Neural cell (in vitro differentiated cells): ENCODE measurements at regions not wholly inside any gene's neighbourhood (a gene's known extent, or its start where the extent isn't known, plus 50 kb on each side); places are given as distances from the start of the nearest gene placed in this dataset.
"Not testable (repeated sequence)": the region's sequence is repeated elsewhere in the genome, so short reads cannot be mapped to it uniquely, and the experiment has no call there.

Experiments
- H2AFZ ChIP-seq: fragments of 200-600, 300-800 bp; sonication (generic), shearing (Covaris generic); 2 replicates; pipeline ENCODE4 v1.6.0; 2014; ENCODE audit warnings: low read depth, mild to moderate bottlenecking, antibody characterized with exemption, low read length, moderate library complexity
- H3F3A ChIP-seq: fragments of 200-600 bp; shearing (Covaris generic); 2 replicates; pipeline ENCODE4 v1.6.1; 2016; ENCODE audit warnings: mild to moderate bottlenecking, moderate library complexity, mixed read lengths, antibody characterized with exemption, low read length; ENCODE audit not compliant: insufficient read depth, poor library complexity, severe bottlenecking
- H3K27ac ChIP-seq: fragments of 200-600, 300-800 bp; sonication (generic), shearing (Covaris generic); 2 replicates; pipeline ENCODE4 v1.5.1; 2014; ENCODE audit warnings: mild to moderate bottlenecking, low read length, moderate library complexity
- H3K27me3 ChIP-seq: fragments of 300-800, 200-600 bp; sonication (generic), shearing (Covaris generic); 2 replicates; pipeline ENCODE4 v1.6.0; 2014; ENCODE audit warnings: mild to moderate bottlenecking, low read depth, low read length, moderate library complexity; ENCODE audit not compliant: insufficient read depth
- H3K36me3 ChIP-seq: fragments of 300-800, 200-600 bp; sonication (generic), shearing (Covaris generic); 2 replicates; pipeline ENCODE4 v1.5.1; 2014; ENCODE audit warnings: mild to moderate bottlenecking, antibody characterized with exemption, low read length, moderate library complexity; ENCODE audit not compliant: insufficient read depth
- H3K4me2 ChIP-seq: fragments of 300-800, 200-600 bp; sonication (generic), shearing (Covaris generic); 2 replicates; pipeline ENCODE4 v1.6.0; 2014; ENCODE audit warnings: mild to moderate bottlenecking, low read length
- H3K4me3 ChIP-seq: fragments of 300-800, 200-600 bp; sonication (generic), shearing (Covaris generic); 2 replicates; pipeline ENCODE4 v1.5.1; 2014; ENCODE audit warnings: mild to moderate bottlenecking, low read length, moderate library complexity
- H3K79me2 ChIP-seq: fragments of 200-600 bp; shearing (Covaris generic); replicated peaks from 2 replicates; pipeline ENCODE4 v1.6.0; 2014; ENCODE audit warnings: mild to moderate bottlenecking, low read length, moderate library complexity; ENCODE audit not compliant: insufficient read depth
- H3K9ac ChIP-seq: fragments of 300-800, 200-600 bp; sonication (generic), shearing (Covaris generic); 2 replicates; pipeline ENCODE4 v1.6.1; 2016; ENCODE audit warnings: mild to moderate bottlenecking, low read length, mixed read lengths
- H3K9me2 ChIP-seq: fragments of 200-600 bp; shearing (Covaris generic); 2 replicates; pipeline ENCODE4 v1.6.1; 2016; ENCODE audit warnings: mild to moderate bottlenecking, low read length, mixed read lengths; ENCODE audit not compliant: insufficient read depth
- H3K9me3 ChIP-seq: fragments of 200-600, 300-800 bp; sonication (generic), shearing (Covaris generic); 2 replicates; pipeline ENCODE4 v1.6.1; 2016; ENCODE audit warnings: mild to moderate bottlenecking, mixed run types, low read length, moderate library complexity, mixed read lengths
- H4K20me1 ChIP-seq: fragments of 200-600 bp; shearing (Covaris generic); 2 replicates; pipeline ENCODE4 v1.6.1; 2016; ENCODE audit warnings: mild to moderate bottlenecking, mixed run types; ENCODE audit not compliant: insufficient read depth
- EP300 ChIP-seq: fragments of 450-650 bp; conservative IDR thresholded peaks from 2 replicates; pipeline ENCODE4 v1.6.1; 2014; ENCODE audit warnings: antibody characterized with exemption, mild to moderate bottlenecking, moderate library complexity; ENCODE audit not compliant: poor library complexity, severe bottlenecking
- EZH2 ChIP-seq: fragments of 200-600, 300-800 bp; shearing (Covaris generic), sonication (generic); IDR thresholded peaks from 2 replicates; pipeline ENCODE4 v1.6.1; 2014; ENCODE audit warnings: antibody characterized with exemption, low read length, borderline replicate concordance, mild to moderate bottlenecking; ENCODE audit not compliant: insufficient read depth, poor library complexity, severe bottlenecking
- RAD21 ChIP-seq: fragments of 450-650 bp; conservative IDR thresholded peaks from 2 replicates; pipeline ENCODE4 v1.6.1; 2014; ENCODE audit warnings: antibody characterized with exemption, mild to moderate bottlenecking, moderate library complexity
- TF ChIP-seq, protein P1 (sequence below): IDR thresholded peaks from 2 replicates; pipeline ENCODE4 v1.6.1; 2012; ENCODE audit warnings: borderline replicate concordance

GRCh38 chr2:91476936-91477246 is 2785.4 kb downstream of the RPIA start:
- not testable (repeated sequence) for H3K9me2 ChIP-seq, H3K79me2 ChIP-seq, H3K4me2 ChIP-seq, H4K20me1 ChIP-seq, H3K27ac ChIP-seq, H3K9me3 ChIP-seq, H3F3A ChIP-seq, H3K9ac ChIP-seq, H3K36me3 ChIP-seq, H3K4me3 ChIP-seq, H2AFZ ChIP-seq
- peaks cover 33% of the 10 kb centered on the region for H3K27me3 ChIP-seq
- TF ChIP-seq EZH2, result peak; percentile 72

DNA sequence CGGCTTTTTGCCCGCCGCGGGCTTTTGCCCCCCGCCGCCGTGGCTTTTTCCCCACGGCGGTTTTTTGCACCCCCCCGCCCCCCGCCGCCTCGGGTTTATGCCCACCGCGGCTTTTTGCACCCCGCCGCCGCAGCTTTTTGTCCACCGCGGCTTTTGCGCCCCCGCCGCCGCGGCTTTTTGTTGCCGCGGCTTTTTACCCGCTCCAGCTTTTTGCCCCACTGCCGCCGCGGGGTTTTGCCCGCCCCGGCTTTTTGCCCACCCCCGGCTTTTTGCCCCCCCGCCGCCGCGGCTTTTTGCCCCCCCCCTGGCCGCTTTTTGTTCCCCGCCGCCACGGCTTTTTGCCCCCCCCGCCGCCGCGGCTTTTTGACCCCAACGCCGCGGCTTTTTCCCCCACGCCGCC is 2785.8 kb downstream of the RPIA start:
- not testable (repeated sequence) for H3K27ac ChIP-seq, H2AFZ ChIP-seq, H3K9me3 ChIP-seq, H3K9me2 ChIP-seq, H3K79me2 ChIP-seq, H3F3A ChIP-seq, H4K20me1 ChIP-seq, H3K4me2 ChIP-seq, H3K36me3 ChIP-seq, H3K9ac ChIP-seq
- H3K27me3 ChIP-seq, result peaks cover 33% of the 10 kb centered on the region
- peak overlapping the region; percentile 63 for H3K4me3 ChIP-seq

DNA sequence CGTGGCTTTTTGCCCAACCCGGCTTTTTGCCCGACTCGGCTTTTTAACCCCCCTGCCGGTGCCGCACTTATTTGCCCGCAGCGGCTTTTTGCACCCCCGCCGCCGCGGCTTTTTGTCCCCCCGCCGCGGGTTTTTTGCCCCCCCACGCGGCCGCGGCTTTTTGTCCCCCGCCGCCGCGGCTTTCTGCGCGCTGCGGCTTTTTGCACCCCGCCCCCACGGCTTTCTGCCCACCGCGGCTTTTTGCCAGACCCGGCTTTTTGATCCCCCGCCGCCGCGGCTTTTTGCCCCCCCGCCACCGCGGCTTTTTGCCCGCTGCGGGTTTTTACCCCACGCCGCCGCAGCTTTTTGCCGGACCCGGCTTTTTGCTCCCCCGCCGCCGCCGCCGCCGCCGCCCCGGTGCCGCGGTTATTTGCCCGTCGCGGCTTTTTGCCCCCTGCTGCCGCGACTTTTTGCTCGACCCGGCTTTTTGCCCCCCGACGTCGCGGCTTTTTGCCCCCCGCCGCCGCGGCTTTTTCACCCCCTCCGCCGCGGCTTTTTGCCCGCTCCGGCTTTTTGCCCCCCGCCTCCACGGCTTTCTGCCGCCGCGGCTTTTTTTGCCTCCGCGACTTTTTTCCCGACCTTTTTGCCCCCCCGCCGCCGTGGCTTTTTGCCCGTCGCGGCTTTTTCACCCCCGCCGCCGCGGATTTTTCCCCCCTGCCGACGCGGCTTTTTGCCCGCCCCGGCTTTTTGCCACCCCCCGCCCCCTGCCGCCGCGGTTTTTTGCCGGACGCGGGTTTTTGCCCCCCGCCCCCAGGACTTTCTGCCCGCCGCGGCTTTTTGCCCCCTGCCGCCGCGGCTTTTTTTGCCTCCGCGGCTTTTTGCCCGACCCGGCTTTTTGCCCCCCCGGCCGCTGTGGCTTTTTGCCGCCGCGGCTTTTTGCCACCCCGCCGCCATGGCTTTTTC is 2786.5 kb downstream of the RPIA start:
- Histone ChIP-seq H3K36me3 (no peaks in the 10 kb centered on the region), H3K27me3 (peaks cover 33% of the 10 kb centered on the region), H3K27ac (no peak overlapping the region), H4K20me1 (no peaks in the 10 kb centered on the region), H3K4me2 (peak overlapping the region; percentile 82), H2AFZ (peak overlapping the region; percentile 16), H3K9me2 (no peaks in the 10 kb centered on the region), H3K79me2 (no peaks in the 10 kb centered on the region), H3K4me3 (peak overlapping the region; percentile 63), H3F3A (no peaks in the 10 kb centered on the region), H3K9me3 (no peaks in the 10 kb centered on the region), H3K9ac (peak overlapping the region; percentile 28)
- TF ChIP-seq RAD21, result no peak
- TF ChIP-seq, protein P1, sequence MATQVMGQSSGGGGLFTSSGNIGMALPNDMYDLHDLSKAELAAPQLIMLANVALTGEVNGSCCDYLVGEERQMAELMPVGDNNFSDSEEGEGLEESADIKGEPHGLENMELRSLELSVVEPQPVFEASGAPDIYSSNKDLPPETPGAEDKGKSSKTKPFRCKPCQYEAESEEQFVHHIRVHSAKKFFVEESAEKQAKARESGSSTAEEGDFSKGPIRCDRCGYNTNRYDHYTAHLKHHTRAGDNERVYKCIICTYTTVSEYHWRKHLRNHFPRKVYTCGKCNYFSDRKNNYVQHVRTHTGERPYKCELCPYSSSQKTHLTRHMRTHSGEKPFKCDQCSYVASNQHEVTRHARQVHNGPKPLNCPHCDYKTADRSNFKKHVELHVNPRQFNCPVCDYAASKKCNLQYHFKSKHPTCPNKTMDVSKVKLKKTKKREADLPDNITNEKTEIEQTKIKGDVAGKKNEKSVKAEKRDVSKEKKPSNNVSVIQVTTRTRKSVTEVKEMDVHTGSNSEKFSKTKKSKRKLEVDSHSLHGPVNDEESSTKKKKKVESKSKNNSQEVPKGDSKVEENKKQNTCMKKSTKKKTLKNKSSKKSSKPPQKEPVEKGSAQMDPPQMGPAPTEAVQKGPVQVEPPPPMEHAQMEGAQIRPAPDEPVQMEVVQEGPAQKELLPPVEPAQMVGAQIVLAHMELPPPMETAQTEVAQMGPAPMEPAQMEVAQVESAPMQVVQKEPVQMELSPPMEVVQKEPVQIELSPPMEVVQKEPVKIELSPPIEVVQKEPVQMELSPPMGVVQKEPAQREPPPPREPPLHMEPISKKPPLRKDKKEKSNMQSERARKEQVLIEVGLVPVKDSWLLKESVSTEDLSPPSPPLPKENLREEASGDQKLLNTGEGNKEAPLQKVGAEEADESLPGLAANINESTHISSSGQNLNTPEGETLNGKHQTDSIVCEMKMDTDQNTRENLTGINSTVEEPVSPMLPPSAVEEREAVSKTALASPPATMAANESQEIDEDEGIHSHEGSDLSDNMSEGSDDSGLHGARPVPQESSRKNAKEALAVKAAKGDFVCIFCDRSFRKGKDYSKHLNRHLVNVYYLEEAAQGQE, result no peak
- TF ChIP-seq EP300, result no peak
- TF ChIP-seq EZH2, result peak; percentile 100

GRCh38 chr2:91478851-91479718 is 2787.6 kb downstream of the RPIA start:
- H3K9me3 ChIP-seq, H3F3A ChIP-seq, H2AFZ ChIP-seq, H3K36me3 ChIP-seq, H3K9me2 ChIP-seq, H4K20me1 ChIP-seq, H3K79me2 ChIP-seq, H3K27ac ChIP-seq, H3K4me2 ChIP-seq: not testable (repeated sequence)
- H3K9ac ChIP-seq, result peak overlapping the region; percentile 28
- H3K4me3 ChIP-seq, result peak overlapping the region; percentile 63
- peaks cover 33% of the 10 kb centered on the region for H3K27me3 ChIP-seq

- not testable (repeated sequence) for H2AFZ ChIP-seq, H3K36me3 ChIP-seq, H3K9ac ChIP-seq, H3K9me2 ChIP-seq, H3K9me3 ChIP-seq, H3K4me2 ChIP-seq, H3F3A ChIP-seq, H3K4me3 ChIP-seq, H3K79me2 ChIP-seq, H3K27ac ChIP-seq, H4K20me1 ChIP-seq, H3K27me3 ChIP-seq
Measured at GRCh38 chr2:91485226-91485625, 2793.8 kb downstream of the RPIA start.
